ENCODE measurements at regions not wholly inside any gene's neighbourhood (a gene's known extent, or its start where the extent isn't known, plus 50 kb on each side); places are given as distances from the start of the nearest gene placed in this dataset.
A peak's percentile ranks its signal among the peaks of the same experiment; 100 is the strongest.

DNA sequence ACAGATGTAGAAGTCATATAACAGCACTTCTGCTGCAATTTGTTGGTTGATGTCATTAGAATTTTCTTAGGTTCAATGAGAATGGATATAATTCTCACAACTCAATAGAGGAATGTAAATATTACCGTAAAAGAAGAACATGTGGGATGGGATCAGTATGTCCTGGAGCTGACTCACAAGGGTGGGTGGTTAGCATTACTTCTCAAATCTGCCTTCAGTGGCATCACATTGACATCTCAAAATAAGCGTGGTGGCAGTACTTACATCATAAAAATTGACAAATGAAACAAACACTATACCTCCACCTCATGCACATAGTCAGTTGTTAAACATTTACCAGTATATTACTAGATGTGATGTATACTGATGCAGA, 1068.0 kb upstream of the CADM2 start:
- TF ChIP-seq, protein P1, sequence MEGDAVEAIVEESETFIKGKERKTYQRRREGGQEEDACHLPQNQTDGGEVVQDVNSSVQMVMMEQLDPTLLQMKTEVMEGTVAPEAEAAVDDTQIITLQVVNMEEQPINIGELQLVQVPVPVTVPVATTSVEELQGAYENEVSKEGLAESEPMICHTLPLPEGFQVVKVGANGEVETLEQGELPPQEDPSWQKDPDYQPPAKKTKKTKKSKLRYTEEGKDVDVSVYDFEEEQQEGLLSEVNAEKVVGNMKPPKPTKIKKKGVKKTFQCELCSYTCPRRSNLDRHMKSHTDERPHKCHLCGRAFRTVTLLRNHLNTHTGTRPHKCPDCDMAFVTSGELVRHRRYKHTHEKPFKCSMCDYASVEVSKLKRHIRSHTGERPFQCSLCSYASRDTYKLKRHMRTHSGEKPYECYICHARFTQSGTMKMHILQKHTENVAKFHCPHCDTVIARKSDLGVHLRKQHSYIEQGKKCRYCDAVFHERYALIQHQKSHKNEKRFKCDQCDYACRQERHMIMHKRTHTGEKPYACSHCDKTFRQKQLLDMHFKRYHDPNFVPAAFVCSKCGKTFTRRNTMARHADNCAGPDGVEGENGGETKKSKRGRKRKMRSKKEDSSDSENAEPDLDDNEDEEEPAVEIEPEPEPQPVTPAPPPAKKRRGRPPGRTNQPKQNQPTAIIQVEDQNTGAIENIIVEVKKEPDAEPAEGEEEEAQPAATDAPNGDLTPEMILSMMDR (IDR thresholded peaks at IDR 0.05; ENCODE audit: control insufficient read depth, extremely low read depth, insufficient read depth): no peak
- DNase-seq (ENCODE audit: low read depth): no peak
- no peak overlapping the region for H3K4me3 ChIP-seq (ENCODE audit: low read depth, low read length)

DNA sequence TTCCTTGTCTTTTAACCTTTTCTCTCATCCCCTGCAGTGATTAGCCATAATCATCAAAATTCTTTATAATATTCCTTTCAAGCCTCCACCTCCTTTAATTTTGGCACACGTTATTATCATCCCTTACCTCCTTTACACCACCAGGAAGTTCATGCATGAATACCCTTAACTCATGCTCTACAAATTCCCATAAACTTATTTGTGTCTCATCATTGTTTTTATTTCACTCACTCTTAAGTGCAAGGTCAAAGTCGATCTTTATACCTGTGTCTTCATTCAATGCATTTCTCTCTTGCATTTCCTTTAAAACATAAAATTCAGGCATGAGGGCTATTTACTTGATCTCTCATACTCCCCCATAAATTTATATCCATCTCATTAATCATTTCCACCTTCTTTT, 1064.6 kb upstream of the CADM2 start:
- no peak for DNase-seq (ENCODE audit: low read depth)
- TF ChIP-seq, protein P1 (IDR thresholded peaks at IDR 0.05; ENCODE audit: control insufficient read depth, extremely low read depth, insufficient read depth): no peak
- no peak overlapping the region for H3K4me3 ChIP-seq (ENCODE audit: low read depth, low read length)

DNA sequence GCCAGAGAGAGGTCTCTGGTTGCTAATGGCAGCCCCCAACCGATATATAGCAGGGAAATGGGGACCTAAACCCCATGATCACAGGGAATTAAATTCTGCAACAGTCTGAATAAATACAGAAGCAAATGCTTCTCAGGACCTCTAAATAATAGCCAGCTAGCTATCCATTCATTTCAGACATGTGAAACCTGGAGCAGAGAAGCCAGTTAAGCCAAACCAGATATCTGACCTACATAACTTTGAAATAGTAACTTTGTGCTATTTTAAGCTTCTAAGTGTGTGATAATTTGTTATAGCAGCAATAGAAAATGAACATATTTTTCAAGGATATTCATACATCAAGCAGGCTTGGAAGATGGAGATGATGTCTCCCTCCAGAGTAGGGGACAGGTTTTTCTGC, 1062.9 kb upstream of the CADM2 start:
- no peak overlapping the region for H3K4me3 ChIP-seq (ENCODE audit: low read depth, low read length)
- DNase-seq (ENCODE audit: low read depth): no peak
- TF ChIP-seq, protein P1 (IDR thresholded peaks at IDR 0.05; ENCODE audit: control insufficient read depth, extremely low read depth, insufficient read depth): no peak

DNA sequence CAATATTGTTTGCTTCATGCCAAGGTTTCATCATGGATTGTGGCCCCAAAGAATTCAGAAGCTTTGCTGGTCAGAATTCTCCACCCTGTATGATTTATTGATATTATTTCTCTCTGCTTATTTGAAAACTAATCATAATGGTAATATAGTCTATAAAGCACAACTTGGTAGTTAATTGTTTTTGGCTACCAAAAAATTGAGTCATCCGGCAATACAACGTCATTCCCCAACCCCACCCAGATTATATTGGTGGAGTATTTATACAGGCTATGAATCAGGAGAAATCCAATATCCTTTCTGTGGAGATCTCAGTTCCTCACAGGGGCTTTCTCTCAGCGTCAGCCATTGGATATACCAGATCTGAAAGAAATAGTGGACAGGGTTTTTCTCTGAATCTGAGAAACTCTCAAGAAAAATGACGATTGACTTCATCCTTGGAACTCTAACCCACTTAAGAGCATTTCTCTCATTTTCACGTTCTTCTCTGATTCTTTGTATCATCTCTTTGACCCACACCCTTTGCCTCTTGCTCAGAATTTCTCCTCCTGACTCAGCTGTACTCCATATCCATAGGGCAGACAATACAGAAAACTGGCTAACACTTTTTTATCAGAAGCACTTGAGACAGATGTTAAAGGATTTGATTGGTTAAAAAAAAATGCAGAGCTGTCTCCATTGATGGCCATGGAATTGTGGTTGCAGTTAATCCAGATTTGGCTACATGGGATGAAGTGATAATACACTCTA, 1055.8 kb upstream of the CADM2 start:
- TF ChIP-seq, protein P1 (IDR thresholded peaks at IDR 0.05; ENCODE audit: control insufficient read depth, extremely low read depth, insufficient read depth): no peak
- no peak for DNase-seq (ENCODE audit: low read depth)
- no peak overlapping the region for H3K4me3 ChIP-seq (ENCODE audit: low read depth, low read length)

DNA sequence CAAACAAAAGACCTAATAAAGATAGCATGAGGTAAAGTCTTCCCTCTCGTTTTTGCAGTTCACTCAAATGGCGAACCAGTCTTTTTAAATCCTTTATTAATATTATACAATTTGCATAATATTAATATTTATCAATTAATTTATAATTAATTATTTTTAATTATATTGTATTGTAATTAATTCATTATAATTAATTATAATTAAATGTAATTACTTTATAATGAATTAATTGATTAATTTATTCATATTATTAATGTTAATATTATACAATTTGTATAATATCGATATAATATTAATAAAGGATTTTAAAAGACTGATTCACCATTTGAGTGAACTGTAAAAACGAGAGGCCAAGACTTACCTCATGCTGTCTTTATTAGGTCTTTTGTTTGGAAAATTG, 1045.4 kb upstream of the CADM2 start:
- DNase-seq (ENCODE audit: low read depth): no peak
- TF ChIP-seq, protein P1 (IDR thresholded peaks at IDR 0.05; ENCODE audit: control insufficient read depth, extremely low read depth, insufficient read depth): no peak
- H3K4me3 ChIP-seq (ENCODE audit: low read depth, low read length): no peak overlapping the region

DNA sequence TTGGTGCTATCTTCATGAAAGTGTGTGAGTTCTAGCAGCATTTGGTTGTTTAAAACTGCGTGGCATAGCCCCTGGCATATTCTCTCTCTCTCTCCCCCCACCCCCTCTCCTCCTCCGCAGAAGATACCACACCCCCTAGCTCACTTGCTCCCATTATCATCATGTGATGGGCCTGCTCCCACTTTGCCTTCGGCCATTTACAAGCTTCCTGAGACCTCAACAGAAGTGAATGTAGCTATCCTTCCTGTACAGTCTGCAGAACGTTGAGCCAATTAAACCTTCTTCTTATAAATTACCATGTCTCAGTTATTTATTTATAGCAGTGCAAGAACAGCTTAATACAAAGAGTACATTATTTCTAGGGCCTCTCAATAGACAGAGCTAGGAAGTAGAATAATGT, 1032.5 kb upstream of the CADM2 start:
- TF ChIP-seq, protein P1 (IDR thresholded peaks at IDR 0.05; ENCODE audit: control insufficient read depth, extremely low read depth, insufficient read depth): no peak
- H3K4me3 ChIP-seq (ENCODE audit: low read depth, low read length): no peak overlapping the region
- no peak for DNase-seq (ENCODE audit: low read depth)

DNA sequence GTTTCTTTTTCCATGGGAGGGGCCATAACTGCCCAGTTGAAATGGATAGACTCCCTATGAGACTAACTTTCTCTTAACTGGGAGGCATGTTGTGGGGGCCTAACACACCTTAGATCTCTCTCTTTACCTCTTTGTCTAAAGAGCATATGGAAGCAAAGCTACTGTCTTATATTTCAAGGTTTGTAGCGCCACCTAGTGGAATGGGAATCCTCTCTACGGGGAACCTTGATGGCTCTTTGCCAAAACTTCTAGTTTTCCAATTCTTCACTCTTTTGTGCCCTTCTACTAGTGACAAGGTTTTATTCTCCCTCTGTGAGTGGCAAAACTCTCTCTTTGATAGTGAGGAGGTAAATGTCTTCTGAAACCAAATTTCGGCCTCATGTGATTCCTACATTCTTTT, 1030.4 kb upstream of the CADM2 start:
- DNase-seq (ENCODE audit: low read depth): peak; percentile 52
- TF ChIP-seq, protein P1 (IDR thresholded peaks at IDR 0.05; ENCODE audit: control insufficient read depth, extremely low read depth, insufficient read depth): peak; percentile 54
- H3K4me3 ChIP-seq (ENCODE audit: low read depth, low read length): no peak overlapping the region
